Hepatocyte (in vitro differentiated cells): ENCODE measurements at regions not wholly inside any gene's neighbourhood (a gene's known extent, or its start where the extent isn't known, plus 50 kb on each side); places are given as distances from the start of the nearest gene placed in this dataset.

Source experiments
- DNase-seq: peaks from one replicate; pipeline ENCODE4 v3.0.0-alpha.2; 2016; ENCODE audit warnings: low spot score
- H2AFZ ChIP-seq: fragments of 200-600 bp; sonication (generic); 2 replicates; pipeline ENCODE4 v1.6.0; 2016; ENCODE audit warnings: antibody characterized with exemption, mild to moderate bottlenecking
- H3K27ac ChIP-seq: fragments of 200-600 bp; sonication (generic); 2 replicates; pipeline ENCODE4 v1.5.1; 2016; ENCODE audit warnings: mild to moderate bottlenecking
- H3K27me3 ChIP-seq: fragments of 200-600 bp; sonication (generic); 2 replicates; pipeline ENCODE4 v1.6.1; 2016
- H3K36me3 ChIP-seq: fragments of 200-600 bp; sonication (generic); replicated peaks from 2 replicates; pipeline ENCODE4 v1.5.1; 2016; ENCODE audit warnings: low read depth; ENCODE audit not compliant: insufficient read depth
- H3K4me1 ChIP-seq: fragments of 200-600 bp; sonication (generic); 2 replicates; pipeline ENCODE4 v1.5.1; 2016; ENCODE audit warnings: mild to moderate bottlenecking, moderate library complexity; ENCODE audit not compliant: insufficient read depth
- H3K4me2 ChIP-seq: fragments of 200-600 bp; sonication (generic); 2 replicates; pipeline ENCODE4 v1.6.0; 2016
- H3K4me3 ChIP-seq: fragments of 200-600 bp; sonication (generic); 2 replicates; pipeline ENCODE4 v1.5.1; 2016; ENCODE audit warnings: mild to moderate bottlenecking
- H3K79me2 ChIP-seq: fragments of 200-600 bp; sonication (generic); 2 replicates; pipeline ENCODE4 v1.6.0; 2017; ENCODE audit warnings: mild to moderate bottlenecking
- H3K9me2 ChIP-seq: fragments of 200-600 bp; sonication (generic); replicated peaks from 2 replicates; pipeline ENCODE4 v1.6.0; 2017; ENCODE audit warnings: mild to moderate bottlenecking; ENCODE audit not compliant: insufficient read depth
- H3K9me3 ChIP-seq: fragments of 200-600 bp; sonication (generic); 2 replicates; pipeline ENCODE4 v1.5.1; 2016; ENCODE audit warnings: low read depth, mild to moderate bottlenecking
- H4K20me1 ChIP-seq: fragments of 200-600 bp; sonication (generic); 2 replicates; pipeline ENCODE4 v1.6.0; 2016; ENCODE audit warnings: mild to moderate bottlenecking; ENCODE audit not compliant: insufficient read depth, poor library complexity, severe bottlenecking
- CTCF ChIP-seq: fragments of 200-600 bp; sonication (generic); IDR thresholded peaks from 2 replicates; pipeline ENCODE4 v1.5.1; 2016; ENCODE audit warnings: antibody characterized with exemption, mild to moderate bottlenecking; ENCODE audit not compliant: poor library complexity
- EZH2 ChIP-seq: fragments of 200-600 bp; sonication (generic); IDR thresholded peaks from 2 replicates; pipeline ENCODE4 v1.6.1; 2016; ENCODE audit warnings: antibody characterized with exemption, mild to moderate bottlenecking, borderline replicate concordance
- EZH2phosphoT487 ChIP-seq: fragments of 200-600 bp; sonication (generic); IDR thresholded peaks from one replicate; pipeline ENCODE4 v1.6.1; 2018; ENCODE audit warnings: antibody characterized with exemption, mild to moderate bottlenecking, low read depth, moderate library complexity; ENCODE audit not compliant: unreplicated experiment, severe bottlenecking
- WGBS: methylation state at CpG from one replicate; pipeline ENCODE4 v1.1.6; 2016; ENCODE audit warnings: low lambda C conversion rate; ENCODE audit errors: missing lambda C conversion rate; 5-methylcytosine and 5-hydroxymethylcytosine counted together

DNA sequence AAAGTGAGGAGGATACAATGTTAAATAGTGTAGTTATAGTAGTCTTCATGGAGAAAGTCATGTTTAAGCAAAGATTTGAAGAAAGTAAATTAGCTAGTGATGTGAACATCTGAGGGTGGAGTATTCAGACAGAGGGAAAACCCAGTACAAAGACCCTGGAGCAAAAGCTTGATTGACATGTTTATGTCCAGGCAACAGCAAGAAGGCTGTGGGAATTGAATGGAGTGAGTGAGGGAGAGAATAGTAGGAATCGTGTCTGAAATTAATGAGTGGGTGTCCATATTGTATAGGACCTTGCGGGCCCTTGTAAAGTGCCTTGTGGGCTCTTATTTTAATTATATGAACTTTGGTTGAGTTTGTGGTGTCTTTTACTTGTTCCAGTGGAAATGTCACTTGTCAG is 424.1 kb upstream of the KIRREL3 start:
- Histone ChIP-seq H3K27ac (no peak overlapping the region), H3K9me3 (no peaks in the 10 kb centered on the region), H3K4me3 (no peak overlapping the region), H3K27me3 (no peaks in the 10 kb centered on the region), H4K20me1 (no peaks in the 10 kb centered on the region), H3K4me2 (no peak overlapping the region), H2AFZ (no peak overlapping the region), H3K36me3 (no peaks in the 10 kb centered on the region), H3K79me2 (no peaks in the 10 kb centered on the region), H3K9me2 (no peaks in the 10 kb centered on the region), H3K4me1 (no peaks in the 10 kb centered on the region)
- DNase-seq = no peak
- TF ChIP-seq EZH2 = no peak
- no peak for TF ChIP-seq CTCF
- TF ChIP-seq EZH2phosphoT487 = no peak
- 81% methylated on average over 2 of the region's 2 CpGs for WGBS

DNA sequence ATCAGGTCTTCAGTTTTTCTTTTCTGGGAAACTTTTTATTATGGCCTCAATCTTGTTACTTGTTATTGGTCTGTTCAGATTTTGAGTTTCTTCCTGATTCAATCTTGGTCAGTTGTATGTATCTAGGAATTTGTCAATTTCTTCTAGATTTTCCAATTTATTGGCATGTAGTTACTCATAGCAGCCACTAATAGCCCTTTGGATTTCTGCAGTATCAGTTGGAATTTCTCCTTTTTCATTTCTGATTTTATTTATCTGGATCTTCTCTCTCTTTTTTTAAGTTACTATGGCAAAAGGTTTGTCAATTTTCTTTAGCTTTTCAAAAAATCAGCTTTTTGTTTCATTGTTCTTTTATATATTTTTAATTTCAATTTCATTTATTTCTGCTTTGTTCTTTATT is 419.6 kb upstream of the KIRREL3 start:
- no peak overlapping the region for H3K4me3 ChIP-seq
- H3K9me3 ChIP-seq = no peaks in the 10 kb centered on the region
- no peak for DNase-seq
- no peaks in the 10 kb centered on the region for H4K20me1 ChIP-seq
- H3K4me1 ChIP-seq = no peaks in the 10 kb centered on the region
- H3K79me2 ChIP-seq = no peaks in the 10 kb centered on the region
- no peaks in the 10 kb centered on the region for H3K27me3 ChIP-seq
- no peak overlapping the region for H2AFZ ChIP-seq
- no peaks in the 10 kb centered on the region for H3K9me2 ChIP-seq
- TF ChIP-seq EZH2phosphoT487 (no peak), EZH2 (no peak), CTCF (no peak)
- no peak overlapping the region for H3K4me2 ChIP-seq
- H3K27ac ChIP-seq = no peak overlapping the region
- no peaks in the 10 kb centered on the region for H3K36me3 ChIP-seq

DNA sequence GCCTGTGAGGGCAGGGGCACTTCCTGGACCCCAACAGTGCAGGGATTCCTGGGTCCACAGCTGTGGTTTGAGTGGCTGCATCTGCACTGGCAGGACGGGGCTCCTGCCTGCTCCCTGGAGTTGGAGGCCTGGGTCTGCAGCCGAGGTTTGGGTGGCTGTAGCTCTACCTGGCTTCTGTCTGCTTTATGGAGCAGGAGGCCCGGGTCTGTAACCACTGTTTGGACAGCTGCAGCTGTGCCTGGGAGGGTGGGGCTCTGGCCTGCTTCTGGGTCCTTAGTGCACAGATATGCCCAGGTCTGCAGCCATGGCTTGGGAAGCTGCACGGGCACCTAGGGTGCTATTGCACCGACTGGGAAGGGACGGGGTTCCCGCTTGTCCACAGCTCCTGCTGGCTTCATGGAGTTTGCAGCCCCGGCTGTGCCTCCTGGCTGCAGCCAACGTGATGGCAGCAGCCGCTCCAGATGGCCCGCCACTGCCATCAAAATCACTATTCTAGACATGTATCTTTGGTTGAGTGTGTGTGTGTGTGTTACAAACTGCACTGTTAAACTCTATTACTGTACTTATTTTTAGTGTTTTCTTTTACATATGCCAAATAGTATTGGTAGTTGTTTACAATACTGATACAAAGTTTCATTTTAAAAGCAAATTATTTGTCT is 412.3 kb upstream of the KIRREL3 start:
- Histone ChIP-seq H3K4me2 (no peak overlapping the region), H3K36me3 (no peaks in the 10 kb centered on the region), H2AFZ (no peak overlapping the region), H3K27me3 (no peaks in the 10 kb centered on the region), H3K27ac (no peak overlapping the region), H3K9me3 (no peaks in the 10 kb centered on the region), H3K4me1 (no peaks in the 10 kb centered on the region), H3K79me2 (no peaks in the 10 kb centered on the region), H3K9me2 (no peaks in the 10 kb centered on the region), H3K4me3 (no peak overlapping the region), H4K20me1 (no peaks in the 10 kb centered on the region)
- DNase-seq = no peak
- WGBS = 85% methylated on average over 11 of the region's 11 CpGs
- no peak for TF ChIP-seq EZH2phosphoT487
- TF ChIP-seq EZH2 = no peak
- no peak for TF ChIP-seq CTCF

DNA sequence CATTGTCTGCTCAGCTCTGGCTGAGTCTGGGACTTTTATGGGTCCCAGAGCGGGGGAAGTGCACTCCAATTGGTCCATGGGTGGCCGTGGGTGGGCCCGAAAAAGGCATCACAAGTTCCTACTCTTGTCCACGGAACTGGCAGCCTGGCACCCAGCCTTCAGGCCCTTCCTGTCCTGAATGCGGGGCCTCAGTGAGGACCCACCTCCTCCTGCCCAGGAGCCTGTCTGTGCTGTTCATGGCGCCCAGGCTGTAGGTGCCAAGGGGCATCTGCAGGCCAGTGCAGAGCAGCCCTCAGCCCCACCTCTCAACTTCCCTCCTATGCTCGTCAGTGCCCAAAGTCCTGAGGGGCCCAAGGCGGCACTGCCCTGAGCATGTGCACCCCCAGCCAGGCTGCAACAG is 411.7 kb upstream of the KIRREL3 start:
- no peaks in the 10 kb centered on the region for H3K9me3 ChIP-seq
- no peak overlapping the region for H3K4me3 ChIP-seq
- H3K79me2 ChIP-seq = no peaks in the 10 kb centered on the region
- no peaks in the 10 kb centered on the region for H3K4me1 ChIP-seq
- no peak for TF ChIP-seq EZH2phosphoT487
- no peak for TF ChIP-seq CTCF
- TF ChIP-seq EZH2 = no peak
- H3K4me2 ChIP-seq = no peak overlapping the region
- 94% methylated on average over 8 of the region's 8 CpGs for WGBS
- H3K9me2 ChIP-seq = no peaks in the 10 kb centered on the region
- H4K20me1 ChIP-seq = no peaks in the 10 kb centered on the region
- no peak for DNase-seq
- H2AFZ ChIP-seq = no peak overlapping the region
- no peaks in the 10 kb centered on the region for H3K36me3 ChIP-seq
- H3K27ac ChIP-seq = no peak overlapping the region
- no peaks in the 10 kb centered on the region for H3K27me3 ChIP-seq
